ENCODE measurements at regions not wholly inside any gene's neighbourhood (a gene's known extent, or its start where the extent isn't known, plus 50 kb on each side); places are given as distances from the start of the nearest gene placed in this dataset.

DNA sequence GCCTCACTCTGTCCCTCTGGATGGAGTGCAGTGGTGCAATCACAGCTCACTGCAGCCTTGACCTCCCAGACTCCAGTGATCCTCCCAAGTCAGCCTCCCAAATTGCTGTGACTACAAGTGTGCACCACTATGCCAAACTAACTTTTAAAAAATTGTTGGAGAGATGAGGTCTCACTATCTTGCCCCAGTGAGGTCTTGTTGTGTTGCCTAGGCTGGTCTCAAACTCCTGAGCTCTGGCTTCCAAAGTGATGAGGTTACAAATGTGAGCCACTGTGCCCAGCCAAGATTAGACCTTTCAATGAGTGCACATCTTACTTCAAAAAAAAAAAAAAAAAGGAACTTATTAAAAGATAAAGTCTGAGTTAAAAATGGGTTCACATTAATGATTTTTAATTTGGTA is 1838.1 kb upstream of the DEFB115 start:
- TF ChIP-seq CTCF (conservative IDR thresholded peaks at IDR 0.05; ENCODE audit: low read depth, low read length) = no peak
- no peak for TF ChIP-seq EZH2 (IDR thresholded peaks at IDR 0.05; ENCODE audit: low read length, unreplicated experiment)
